Transverse colon (tissue), 4 donors: ENCODE measurements at regions not wholly inside any gene's neighbourhood (a gene's known extent, or its start where the extent isn't known, plus 50 kb on each side); places are given as distances from the start of the nearest gene placed in this dataset.

Source experiments
- CTCF ChIP-seq, 5 experiments: fragments of 200-600 bp in 3 of 5; fragments of 450-650 bp in 2 of 5; sonication (generic) in 3 of 5; IDR thresholded peaks; 1 replicate in 2 of 5; 2 replicates in 3 of 5; pipeline ENCODE4 v1.5.1; 2016 to 2017; ENCODE audit warnings: antibody characterized with exemption in 5 of 5, inconsistent platforms in 3 of 5, mild to moderate bottlenecking in 2 of 5, moderate library complexity in 1 of 5
- POLR2AphosphoS5 ChIP-seq, 3 donors: sonication (generic); formaldehyde crosslinking; IDR thresholded peaks; one replicate each; pipeline ENCODE4 v1.6.1; 2016; ENCODE audit warnings: antibody characterized with exemption in 3 of 3

- TF ChIP-seq POLR2AphosphoS5 (IDR thresholded peaks at IDR 0.05) (no peak), CTCF (IDR thresholded peaks at IDR 0.05) (no peak)
Observed at GRCh38 chr6:116994447-116994846, 117.4 kb downstream of the RFX6 start.
